HepG2 (cell line): ENCODE measurements at regions not wholly inside any gene's neighbourhood (a gene's known extent, or its start where the extent isn't known, plus 50 kb on each side); places are given as distances from the start of the nearest gene placed in this dataset.

Experiments used
- ATAC-seq: fragments of 200-7000 bp; cut with Tn5 transposase; 3 replicates; pipeline ENCODE4 v1.9.1; 2020; ENCODE audit warnings: mild to moderate bottlenecking, moderate library complexity
- BruUV-seq: library from RNA; stranded (reverse); fragments of 400-500 nt; replicated peaks from 2 replicates; lab custom pipeline; 2021; lab: Mats Ljungman, UMichigan
- CTCF ChIA-PET: fragments of 300-600 bp; formaldehyde crosslinking; extraction: SDS; loops from one replicate; lab custom pipeline; 2021; ENCODE audit warnings: low total read pairs, inconsistent platforms, low intra/inter-chr PET ratio; lab: Yijun Ruan, JAX
- POLR2A ChIA-PET: fragments of 350-600 bp; sonication (Branson Sonifier 250); formaldehyde crosslinking; loops from one replicate; lab custom pipeline; 2020; ENCODE audit warnings: antibody characterized with exemption, inconsistent platforms; lab: Yijun Ruan, JAX
- DNase-seq: peaks from one replicate; pipeline ENCODE4 v3.0.0-alpha.2; 2015; ENCODE audit warnings: low spot score
- FAIRE-seq: peaks from 3 replicates; lab custom pipeline; 2011; peaks lifted over from hg19 to GRCh38; lab: Jason Lieb, UNC
- H2AFZ ChIP-seq: one replicate; pipeline ENCODE4 v1.6.1; 2011; ENCODE audit warnings: low read length, inconsistent platforms
- H3K27ac ChIP-seq: fragments of 300-600 bp; 3 replicates; pipeline ENCODE4 v1.8.0; 2011; ENCODE audit warnings: mixed run types, mild to moderate bottlenecking, mixed read lengths, low read length, inconsistent platforms; ENCODE audit not compliant: insufficient read depth; ENCODE audit errors: extremely low read length
- H3K27me3 ChIP-seq, 2 experiments: fragments of 200-600 bp in 1 of 2; 2 replicates in 1 of 2; 3 replicates in 1 of 2; pipeline versions ENCODE4 v1.6.0 to v1.8.0; 2011; ENCODE audit warnings: low read length in 2 of 2, mild to moderate bottlenecking in 2 of 2, moderate library complexity in 2 of 2, inconsistent platforms in 1 of 2; ENCODE audit not compliant: insufficient read depth in 2 of 2, control insufficient read depth in 1 of 2
- H3K36me3 ChIP-seq, 2 experiments: fragments of 200-600 bp in 1 of 2; replicated peaks in 1 of 2; 2 replicates in 1 of 2; 3 replicates in 1 of 2; pipeline versions ENCODE4 v1.5.1 to v1.8.0; 2011; ENCODE audit warnings: low read length in 2 of 2, inconsistent platforms in 1 of 2; ENCODE audit not compliant: insufficient read depth in 2 of 2, control insufficient read depth in 1 of 2
- H3K4me1 ChIP-seq: 2 replicates; pipeline ENCODE4 v1.5.1; 2012; ENCODE audit warnings: low read length, inconsistent platforms; ENCODE audit not compliant: insufficient read depth
- H3K4me2 ChIP-seq: 2 replicates; pipeline ENCODE4 v1.6.0; 2011; ENCODE audit warnings: low read depth, low read length, inconsistent platforms
- H3K4me3 ChIP-seq, 3 experiments: fragments of 200-600 bp in 1 of 3; sonication (generic), shearing (Covaris generic) in 1 of 3; replicated peaks in 1 of 3; 2 replicates each; pipeline ENCODE4 v1.5.1; 2011 to 2016; ENCODE audit warnings: low read length in 3 of 3, inconsistent platforms in 2 of 3, low read depth in 2 of 3, mild to moderate bottlenecking in 2 of 3, control low read depth in 1 of 3, mixed read lengths in 1 of 3; ENCODE audit not compliant: insufficient read depth in 1 of 3
- H3K79me2 ChIP-seq: one replicate; pipeline ENCODE4 v1.6.1; 2011; ENCODE audit warnings: low read length, inconsistent platforms; ENCODE audit not compliant: insufficient read depth
- H3K9ac ChIP-seq: 2 replicates; pipeline ENCODE4 v1.6.0; 2011; ENCODE audit warnings: mild to moderate bottlenecking, low read depth, low read length, inconsistent platforms; ENCODE audit not compliant: insufficient read depth
- H3K9me3 ChIP-seq: 2 replicates; pipeline ENCODE4 v1.5.1; 2012; ENCODE audit warnings: mild to moderate bottlenecking, low read length
- H4K20me1 ChIP-seq: 2 replicates; pipeline ENCODE4 v1.6.0; 2011; ENCODE audit warnings: inconsistent platforms, mild to moderate bottlenecking, low read length, moderate library complexity; ENCODE audit not compliant: insufficient read depth
- DNMT1 ChIP-seq: sonication (generic); formaldehyde crosslinking; IDR thresholded peaks from 2 replicates; pipeline ENCODE4 v1.5.1; 2020; ENCODE audit warnings: mild to moderate bottlenecking, missing genetic modification reagents
- MIER2 ChIP-seq: IDR thresholded peaks from 2 replicates; pipeline ENCODE4 v1.6.1; 2016; ENCODE audit warnings: missing biosample characterization, missing genetic modification reagents
- PRDM4 ChIP-seq: sonication (generic); formaldehyde crosslinking; IDR thresholded peaks from 2 replicates; pipeline ENCODE4 v1.9.0; 2021; ENCODE audit warnings: missing genetic modification reagents, borderline replicate concordance
- SKIL ChIP-seq: sonication (generic); formaldehyde crosslinking; IDR thresholded peaks from 2 replicates; pipeline ENCODE4 v1.8.0; 2022; ENCODE audit warnings: missing genetic modification reagents, mild to moderate bottlenecking, moderate library complexity, borderline replicate concordance
- SYNCRIP ChIP-seq: fragments of 200-400 bp; formaldehyde crosslinking; IDR thresholded peaks from 2 replicates; pipeline ENCODE4 v1.6.1; 2018; ENCODE audit warnings: mild to moderate bottlenecking, low read depth, low read length; ENCODE audit not compliant: insufficient read depth
- TGIF2 ChIP-seq: IDR thresholded peaks from 2 replicates; pipeline ENCODE4 v1.6.1; 2016; ENCODE audit warnings: control low read depth, missing compliant biosample characterization
- ZNF550 ChIP-seq: sonication (generic); formaldehyde crosslinking; IDR thresholded peaks from 2 replicates; pipeline ENCODE4 v1.4.0; 2020; ENCODE audit warnings: mild to moderate bottlenecking, missing genetic modification reagents, borderline replicate concordance
- ZNF652 ChIP-seq: IDR thresholded peaks from 2 replicates; pipeline ENCODE4 v1.6.1; 2016; ENCODE audit warnings: low read depth, borderline replicate concordance
- ZSCAN31 ChIP-seq: sonication (generic); formaldehyde crosslinking; IDR thresholded peaks from 2 replicates; pipeline ENCODE4 v1.5.0; 2020; ENCODE audit warnings: low read depth, mild to moderate bottlenecking, missing genetic modification reagents
- WGBS: methylation state at CpG from one replicate; pipeline ENCODE4 v1.1.6; 2017; ENCODE audit warnings: low lambda C conversion rate; 5-methylcytosine and 5-hydroxymethylcytosine counted together
- in situ Hi-C: cut with HindIII; loops from 2 replicates; pipeline ENCODE4 v1.10.0; 2017; ENCODE audit warnings: low pct_unique_long_range_greater_than_20kb; ENCODE audit not compliant: extremely low pct_ligation_motif_present
- intact Hi-C: fragments of 100-400 bp; cut with micrococcal nuclease; formaldehyde crosslinking; loops from one replicate; pipeline ENCODE4 v1.10.0; 2022; ENCODE audit not compliant: unreplicated experiment

GRCh38 chr5:4015709-4016108, 420.1 kb downstream of the IRX1 start (continued):
- TF ChIP-seq ZNF652 (no peak), ZSCAN31 (CRISPR knock-in tag) (no peak), PRDM4 (CRISPR knock-in tag) (no peak), TGIF2 (CRISPR knock-in tag) (no peak)

GRCh38 chr5:4017076-4017803, 421.6 kb downstream of the IRX1 start:
- H3K27me3 ChIP-seq = no peaks in the 10 kb centered on the region
- no peak overlapping the region for H2AFZ ChIP-seq
- FAIRE-seq = no peak
- intact Hi-C loops (no loop called here), in situ Hi-C loops (no loop called here)
- BruUV-seq = no TSS peak
- no peaks in the 10 kb centered on the region for H3K36me3 ChIP-seq
- H3K79me2 ChIP-seq = no peaks in the 10 kb centered on the region
- no peak overlapping the region for H3K27ac ChIP-seq
- CTCF ChIA-PET = no interaction called here
- TF ChIP-seq ZNF550 (CRISPR knock-in tag) (no peak), SKIL (CRISPR knock-in tag) (no peak), SYNCRIP (no peak), MIER2 (CRISPR knock-in tag) (no peak), DNMT1 (CRISPR knock-in tag) (no peak)
- TF ChIP-seq, all 625 proteins: peak for 0
- DNase-seq (no peak), ATAC-seq (no peak)
- no peak overlapping the region for H3K9ac ChIP-seq
- no peak overlapping the region for H3K4me2 ChIP-seq
- H3K4me1 ChIP-seq = no peaks in the 10 kb centered on the region
- 3% methylated on average over 5 of the region's 5 CpGs for WGBS
- H4K20me1 ChIP-seq = no peaks in the 10 kb centered on the region
- POLR2A ChIA-PET = no interaction called here
- H3K4me3 ChIP-seq = no peak overlapping the region
- H3K9me3 ChIP-seq = peaks cover 51% of the 10 kb centered on the region
